HG03025 (cell line): ENCODE measurements at regions not wholly inside any gene's neighbourhood (a gene's known extent, or its start where the extent isn't known, plus 50 kb on each side); places are given as distances from the start of the nearest gene placed in this dataset.

Experiments
- ATAC-seq: cut with Tn5 transposase; IDR thresholded peaks from one replicate; pipeline ENCODE4 v1.9.1; 2021; ENCODE audit warnings: mild to moderate bottlenecking, moderate library complexity; ENCODE audit not compliant: unreplicated experiment, low FRiP score

DNA sequence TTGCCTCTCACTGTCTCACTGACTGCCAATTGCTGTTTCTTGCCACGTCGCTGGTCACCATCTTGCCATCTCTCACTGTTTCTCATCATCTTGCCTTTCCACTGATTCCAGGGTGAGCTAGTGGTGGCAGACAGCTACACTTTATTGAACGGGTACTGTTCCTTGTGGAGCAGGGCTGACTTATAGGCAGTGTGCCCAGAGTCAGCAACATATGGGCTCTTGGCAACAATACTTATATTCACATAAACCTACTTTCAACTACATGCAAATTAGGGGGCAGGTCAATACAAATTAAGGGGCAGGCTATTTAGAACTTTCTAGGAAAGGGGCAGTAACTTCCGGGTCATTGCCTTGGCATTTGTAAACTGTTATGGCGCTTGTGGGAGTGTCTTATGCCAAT is 186.2 kb upstream of the SYNDIG1 start:
- ATAC-seq = no peak

DNA sequence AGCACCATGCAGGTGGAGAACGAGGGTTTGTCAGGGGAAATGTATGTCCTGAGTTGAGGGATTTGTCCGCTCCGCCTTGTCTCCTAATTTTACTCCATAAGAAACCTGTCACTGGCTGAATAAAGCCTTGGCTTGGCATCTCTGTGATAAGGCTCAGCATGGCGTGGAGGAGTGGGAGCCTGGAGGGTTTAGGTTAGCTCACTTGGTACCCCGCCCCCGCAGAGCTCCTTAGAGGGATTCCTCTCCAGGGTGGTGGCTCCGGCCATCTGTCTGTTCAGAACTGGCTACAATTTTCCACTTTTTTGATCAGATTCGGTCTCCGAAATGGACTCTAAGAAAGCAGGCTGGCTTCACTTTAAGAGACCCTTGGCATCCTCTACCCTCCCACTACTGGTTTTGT is 192.2 kb upstream of the SYNDIG1 start:
- ATAC-seq = no peak

DNA sequence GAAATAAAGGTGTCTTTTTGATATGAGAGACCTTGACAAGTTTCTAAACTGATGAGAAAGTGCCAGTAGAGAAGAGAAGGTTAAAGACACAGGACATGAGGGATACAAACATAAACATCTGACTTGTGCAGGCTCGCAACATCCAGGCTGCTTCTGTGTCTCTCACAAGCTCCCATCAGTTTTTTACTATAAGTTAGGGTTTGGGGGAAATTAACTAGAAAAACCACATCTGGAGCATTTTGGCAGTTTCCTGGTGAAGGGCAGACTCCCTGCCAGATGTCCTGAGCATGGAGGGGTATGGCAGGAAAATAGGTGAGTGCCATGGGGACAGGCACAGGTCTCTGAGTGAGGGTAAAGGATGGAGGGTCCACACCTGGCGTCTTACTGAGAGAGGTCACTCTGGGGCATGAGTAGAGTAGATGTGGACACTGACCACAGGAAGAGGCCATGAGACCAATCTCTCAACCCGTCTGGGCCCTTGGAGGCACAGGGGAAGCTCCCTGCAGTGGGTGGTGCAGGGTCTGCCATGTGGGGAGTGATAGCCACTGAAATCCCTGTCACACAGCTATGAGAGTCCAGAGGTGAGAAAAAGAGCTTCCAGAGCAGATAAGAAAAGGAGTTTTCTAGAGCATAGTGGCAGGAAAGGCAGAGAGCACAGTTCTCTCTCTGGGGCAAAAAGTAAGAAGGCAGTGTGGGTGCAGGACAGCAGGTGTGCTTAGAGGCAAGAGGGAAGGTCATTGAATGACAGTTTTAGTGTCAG is 193.3 kb upstream of the SYNDIG1 start:
- ATAC-seq = no peak

DNA sequence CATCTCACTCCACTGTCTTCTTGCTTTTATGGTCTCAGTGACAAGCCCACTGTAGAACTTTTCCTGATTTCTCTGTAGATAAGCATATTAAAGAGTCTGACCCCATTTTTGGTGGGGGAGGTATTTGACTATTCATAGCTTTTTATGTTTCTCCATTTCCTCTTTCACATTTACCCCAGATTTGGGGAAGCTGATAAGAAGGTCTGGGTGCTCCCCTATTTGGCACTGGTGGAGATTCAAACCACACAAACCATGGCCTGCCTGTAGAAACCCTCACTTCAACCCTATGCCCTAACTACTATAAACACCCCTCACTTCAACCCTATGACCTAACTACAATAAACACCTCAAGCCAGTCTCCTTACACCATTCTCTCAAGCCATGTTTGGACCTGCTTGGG is 196.2 kb upstream of the SYNDIG1 start:
- ATAC-seq = no peak

DNA sequence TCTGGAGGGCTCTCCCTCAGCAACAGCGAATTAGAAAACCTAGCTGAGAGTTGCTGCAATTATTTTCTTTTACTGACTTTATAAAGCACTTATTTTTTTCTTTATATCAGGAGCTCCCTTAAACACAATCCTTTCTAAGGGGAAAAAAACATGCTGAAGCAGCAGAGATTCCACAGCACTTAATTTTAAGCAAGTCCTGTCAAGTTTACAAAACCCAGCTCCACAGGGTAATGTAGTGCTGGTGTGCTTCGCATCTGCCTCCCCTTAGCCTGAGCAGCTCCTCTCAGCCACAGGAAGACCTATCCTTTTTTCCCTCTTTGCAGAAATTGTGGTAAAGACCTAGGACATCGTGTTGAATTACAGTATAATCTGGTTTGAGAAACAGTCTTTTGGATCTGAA is 208.1 kb upstream of the SYNDIG1 start:
- ATAC-seq = no peak

DNA sequence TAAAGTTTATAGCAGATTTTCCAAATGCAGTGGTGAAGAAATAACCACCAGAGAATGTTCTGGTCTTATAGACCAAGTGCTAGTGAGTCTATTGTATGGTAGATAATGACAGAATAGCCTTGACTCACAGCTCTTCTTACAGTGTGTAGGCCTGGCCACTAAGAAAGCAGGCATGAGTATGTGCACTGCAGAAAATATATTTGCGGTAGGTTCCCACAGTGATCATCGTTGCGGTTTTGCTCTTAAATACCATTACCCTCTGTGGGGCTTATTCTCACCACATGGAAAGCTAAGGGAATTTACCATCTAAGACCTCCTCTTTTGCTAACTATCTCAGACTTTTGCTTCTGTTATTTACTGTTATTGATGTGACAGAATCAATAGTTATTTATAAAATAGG is 212.3 kb upstream of the SYNDIG1 start:
- ATAC-seq = no peak

DNA sequence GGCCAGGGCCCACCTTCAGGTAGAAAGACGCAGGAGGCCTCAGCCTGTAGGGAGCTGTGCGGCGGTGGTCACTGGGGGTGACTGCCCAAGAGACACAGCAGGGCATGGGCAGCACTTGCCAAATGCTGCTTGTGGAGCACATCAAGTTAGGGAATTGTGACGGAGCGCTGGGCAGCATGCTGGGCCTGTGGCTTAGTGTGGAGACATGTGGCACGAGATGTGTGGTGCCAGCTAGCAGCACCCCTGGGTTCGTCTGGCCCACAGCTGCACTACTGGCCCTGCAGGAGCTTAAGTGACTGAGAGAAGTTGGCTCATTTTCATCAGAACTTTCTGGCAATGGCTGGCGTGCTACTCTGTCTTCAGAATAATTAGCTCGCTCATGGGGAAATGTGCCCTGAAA is 213.1 kb upstream of the SYNDIG1 start:
- ATAC-seq = no peak

DNA sequence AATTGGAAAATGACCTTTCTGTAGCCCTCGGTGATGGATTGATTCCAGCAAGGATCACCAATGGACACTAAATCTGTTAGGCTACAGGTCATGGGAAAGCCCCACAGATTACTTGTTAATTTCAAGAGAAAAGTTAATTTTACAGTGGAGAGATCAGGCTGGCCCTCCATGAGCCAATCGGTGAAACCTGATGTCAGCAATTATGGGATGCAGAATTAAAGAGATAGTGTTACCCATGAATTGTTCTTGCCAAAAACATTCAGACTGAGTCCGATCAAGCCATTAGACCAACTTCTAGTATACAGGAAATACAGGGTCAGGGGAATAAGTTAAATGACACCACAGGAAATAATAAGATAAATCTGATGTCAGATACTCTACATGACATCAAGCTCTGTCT is 214.9 kb upstream of the SYNDIG1 start:
- no peak for ATAC-seq

DNA sequence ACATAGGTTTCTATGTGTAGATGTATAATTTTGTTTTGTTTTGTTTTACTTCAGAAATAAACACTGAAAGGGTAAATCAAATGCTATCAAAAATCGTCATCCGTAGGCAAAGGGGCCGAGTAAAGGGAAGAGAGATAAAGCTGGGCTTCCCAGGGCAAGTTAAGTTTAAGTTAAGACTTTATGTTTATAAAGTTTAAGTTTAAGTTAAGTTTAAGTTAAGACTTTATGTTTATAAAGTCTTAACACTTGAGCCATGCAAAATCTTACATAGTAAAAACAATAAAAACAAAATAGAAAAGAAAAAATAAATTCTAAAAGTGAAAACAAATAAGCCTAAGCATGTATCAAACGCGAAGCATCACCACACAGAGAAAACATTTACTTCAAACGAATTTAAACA is 216.1 kb upstream of the SYNDIG1 start:
- no peak for ATAC-seq

DNA sequence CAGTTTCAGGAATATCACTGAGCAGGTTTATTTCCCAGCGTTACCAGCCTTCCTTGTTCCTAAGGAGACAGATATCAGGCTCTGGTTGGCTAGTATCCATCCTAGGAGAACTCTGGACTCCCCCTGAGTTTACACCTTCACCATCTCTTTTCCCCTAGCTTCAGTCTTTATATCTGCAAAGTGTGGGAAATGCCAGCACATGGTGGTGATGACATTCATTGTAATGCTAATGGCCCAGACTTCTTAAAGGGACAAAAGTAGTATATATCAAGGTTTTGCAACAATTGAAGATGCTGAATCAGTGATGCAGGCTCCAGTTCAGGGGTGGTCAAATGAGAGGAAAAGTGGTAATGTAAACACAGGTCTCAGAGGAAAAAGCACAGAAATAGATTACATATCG is 224.3 kb upstream of the SYNDIG1 start:
- no peak for ATAC-seq

DNA sequence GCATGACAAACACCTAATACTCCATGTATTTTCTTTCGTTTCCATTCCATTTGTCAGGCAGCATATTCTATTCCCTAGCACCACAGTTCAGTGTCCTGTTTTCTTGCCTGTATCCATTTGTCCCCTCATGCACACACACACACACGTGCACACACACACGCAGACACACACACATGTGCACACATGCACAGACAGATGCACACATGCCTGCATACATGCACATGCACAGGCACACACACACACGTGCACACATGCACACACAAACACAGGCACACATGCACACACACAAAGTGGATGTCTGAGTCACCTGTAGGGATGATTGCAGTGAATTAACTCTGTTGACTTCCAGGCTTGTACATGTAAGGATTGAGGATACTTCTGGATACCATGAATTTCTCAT is 226.7 kb upstream of the SYNDIG1 start:
- no peak for ATAC-seq

DNA sequence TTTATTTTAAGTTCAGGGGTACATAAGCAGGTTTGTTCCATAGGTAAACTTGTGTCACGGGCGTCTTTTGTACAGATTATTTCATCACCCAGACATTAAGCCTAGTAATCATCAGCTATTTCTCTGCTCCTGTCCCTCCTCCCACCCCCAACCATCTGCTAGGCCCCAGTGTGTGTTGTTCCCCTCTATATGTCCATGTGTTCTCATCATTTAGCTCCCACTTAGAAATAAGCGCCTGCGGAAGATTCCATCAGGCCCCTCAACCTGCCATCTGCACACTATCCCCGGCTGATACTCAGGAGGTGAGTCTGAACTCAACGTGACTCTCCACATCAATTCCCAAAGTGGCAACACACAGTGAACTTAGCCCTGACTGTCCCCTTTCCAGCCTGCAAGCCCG is 228.0 kb upstream of the SYNDIG1 start:
- no peak for ATAC-seq

DNA sequence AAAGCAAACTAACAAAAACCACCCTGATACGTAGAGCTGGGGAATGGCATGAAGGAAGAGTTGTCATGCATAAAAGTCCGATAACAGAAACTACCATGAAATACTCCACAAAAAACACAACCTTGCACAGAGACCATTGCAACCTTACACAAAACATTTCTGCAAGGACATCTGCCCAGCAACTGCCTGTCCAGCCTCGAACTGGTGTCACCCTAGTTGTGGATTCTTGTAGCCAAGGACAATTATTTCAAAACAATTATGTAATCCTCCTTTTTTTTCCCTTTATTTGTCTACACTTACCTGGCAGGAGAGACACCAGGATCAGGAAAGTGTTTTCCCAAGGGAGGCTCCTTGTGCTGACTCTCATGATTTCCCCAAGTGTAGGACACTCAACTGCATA is 232.5 kb upstream of the SYNDIG1 start:
- no peak for ATAC-seq

DNA sequence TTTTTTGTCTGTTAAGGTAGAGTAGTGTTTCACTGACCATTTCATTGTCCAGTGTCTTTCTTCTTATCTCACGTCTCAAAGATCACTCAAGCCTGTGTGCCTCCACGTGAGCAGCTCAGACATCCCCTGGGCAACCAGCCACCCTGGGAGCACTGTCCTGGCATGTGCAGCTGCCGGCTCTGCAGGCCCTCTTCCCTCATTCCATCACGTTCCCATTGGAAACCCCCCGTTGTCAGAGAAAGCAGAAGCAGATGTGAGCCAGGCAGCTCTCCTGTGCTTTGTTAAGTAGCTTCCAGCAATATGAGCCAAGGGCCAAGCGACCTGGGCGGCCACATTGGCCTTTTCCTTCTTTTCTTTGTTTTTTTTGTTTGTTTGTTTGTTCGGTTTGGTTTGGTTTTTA is 233.2 kb upstream of the SYNDIG1 start:
- no peak for ATAC-seq

DNA sequence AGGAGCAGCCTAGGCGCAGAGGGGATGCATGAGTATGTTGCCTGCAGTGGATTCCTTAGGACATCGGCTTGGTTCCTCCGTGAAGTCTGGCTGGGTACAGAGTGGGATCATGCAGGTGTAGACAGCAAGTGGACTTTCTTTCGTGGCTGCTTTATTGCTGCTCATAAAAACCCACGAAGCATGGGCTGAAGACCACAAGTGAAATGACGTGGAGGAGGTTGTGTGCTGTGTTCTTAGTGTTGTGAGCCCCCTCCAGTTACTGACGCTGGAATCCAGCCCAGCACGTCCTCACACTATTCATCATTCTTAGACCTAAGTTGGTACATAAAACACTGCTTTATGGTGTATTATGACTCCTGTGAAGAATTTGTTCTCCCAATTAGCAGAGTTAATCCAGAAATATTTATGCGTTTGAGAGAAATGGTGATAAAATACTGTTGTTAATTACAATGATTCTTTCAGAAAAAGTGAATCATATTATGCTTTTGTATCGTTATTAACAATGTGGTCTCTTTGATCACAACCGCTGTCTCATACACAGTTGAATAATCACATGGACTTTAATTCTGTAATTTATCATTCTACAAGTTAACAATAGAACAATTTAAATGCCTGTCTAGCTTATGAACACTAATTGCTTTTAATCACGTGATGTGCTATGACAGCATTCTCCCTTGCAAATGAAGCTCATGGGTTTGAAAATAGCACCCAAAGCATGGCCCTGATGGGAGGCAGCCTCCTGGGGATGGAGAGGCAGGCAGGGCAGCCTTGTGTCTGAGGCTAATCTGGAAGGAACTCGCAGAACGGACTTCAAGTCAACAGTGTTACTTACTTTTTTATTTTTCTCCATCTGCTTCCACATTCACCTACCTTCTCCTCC is 233.9 kb upstream of the SYNDIG1 start:
- no peak for ATAC-seq

DNA sequence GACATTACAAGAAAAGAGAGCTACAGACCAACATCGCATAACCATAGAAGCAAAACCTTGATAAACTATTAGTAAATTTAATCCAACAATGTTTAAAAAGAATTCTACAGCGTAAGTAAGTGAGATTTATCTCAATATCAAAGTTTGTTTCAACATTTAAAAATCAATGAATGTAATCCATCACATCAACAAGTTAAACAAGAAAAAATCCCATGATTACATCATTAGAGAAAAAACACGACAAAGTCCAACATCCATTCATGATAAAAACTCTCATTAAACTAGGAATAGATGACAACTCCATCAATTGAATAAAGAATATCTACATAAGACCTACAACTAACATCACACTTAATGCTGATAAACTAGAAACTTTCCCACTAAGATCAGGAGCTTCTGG is 239.0 kb upstream of the GGTLC1 start:
- no peak for ATAC-seq

DNA sequence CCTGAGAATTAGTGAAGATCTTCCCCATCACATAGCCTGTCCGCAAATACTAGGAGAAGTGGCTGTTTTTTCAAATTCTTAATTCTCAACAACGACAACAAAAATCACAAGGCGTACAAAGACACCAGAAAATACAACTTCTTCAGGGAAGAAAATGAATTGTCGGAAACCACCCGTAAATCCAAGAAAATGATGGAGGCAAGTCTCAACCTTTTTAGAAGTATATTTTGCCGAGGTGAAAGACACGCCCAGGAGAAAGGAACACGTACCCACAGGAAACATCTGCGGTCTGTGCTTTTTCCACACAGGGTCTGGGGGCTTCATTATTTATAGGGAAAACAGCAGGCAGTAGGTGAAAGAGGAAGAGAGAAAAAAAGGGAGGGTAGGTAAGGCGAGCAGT is 223.9 kb upstream of the GGTLC1 start:
- no peak for ATAC-seq

DNA sequence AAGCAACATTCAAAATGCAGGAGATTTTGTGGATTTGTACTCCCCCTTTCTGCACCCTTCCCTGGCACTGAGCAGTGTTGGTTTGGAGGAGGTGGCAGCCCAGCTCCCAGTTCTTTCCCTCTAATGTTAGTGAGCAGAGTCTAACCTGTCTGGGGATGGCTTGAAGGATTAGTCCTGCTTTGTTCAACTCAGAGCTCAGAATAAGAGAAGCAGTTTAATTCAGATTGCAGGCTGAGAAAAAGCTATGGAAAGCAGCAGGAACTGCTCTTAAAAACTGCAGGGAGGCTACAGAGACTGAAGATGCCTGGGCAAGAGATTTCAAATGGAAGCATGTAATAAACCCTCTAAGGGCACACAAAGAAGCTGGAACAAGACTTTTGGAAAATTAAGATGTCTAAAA is 223.4 kb upstream of the GGTLC1 start:
- ATAC-seq = no peak

DNA sequence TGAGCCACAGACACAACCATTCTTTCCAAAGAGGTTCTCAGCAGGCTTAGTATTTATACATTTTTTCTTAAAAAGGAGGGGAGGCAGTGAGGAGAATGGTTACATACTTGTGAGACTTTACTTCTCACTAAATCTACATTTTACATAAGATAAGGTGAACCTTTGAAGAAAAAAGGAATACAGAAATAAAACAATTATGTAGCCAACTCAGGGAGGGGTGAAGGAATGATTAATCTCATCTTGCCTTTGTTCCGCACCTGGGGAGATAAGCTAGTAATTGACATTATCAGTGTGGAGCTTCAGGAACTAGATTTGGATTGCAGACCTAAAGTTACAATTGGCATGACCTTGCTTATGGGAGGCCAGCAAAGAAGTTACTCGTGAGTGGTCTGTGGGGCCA is 221.8 kb upstream of the GGTLC1 start:
- ATAC-seq = no peak

DNA sequence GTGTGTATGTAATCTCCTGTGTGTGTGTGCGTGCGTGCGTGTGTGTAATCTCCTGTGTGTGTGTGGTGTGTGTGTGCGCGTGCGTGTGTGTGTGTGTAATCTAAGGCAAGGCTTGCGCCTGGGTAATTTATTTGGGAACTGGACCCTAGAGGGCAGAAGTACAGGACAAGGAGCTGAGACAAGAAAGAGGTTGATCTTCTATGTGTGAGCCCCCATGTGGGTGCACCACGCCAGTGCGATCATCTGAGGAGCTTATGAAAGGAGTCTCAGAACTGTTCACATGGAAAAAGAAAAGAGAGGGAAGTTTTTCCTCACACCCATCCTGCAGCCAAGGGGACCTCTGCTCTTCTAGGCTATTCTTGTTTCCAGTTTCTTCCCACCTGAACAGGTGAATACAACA is 220.1 kb upstream of the GGTLC1 start:
- ATAC-seq = no peak

DNA sequence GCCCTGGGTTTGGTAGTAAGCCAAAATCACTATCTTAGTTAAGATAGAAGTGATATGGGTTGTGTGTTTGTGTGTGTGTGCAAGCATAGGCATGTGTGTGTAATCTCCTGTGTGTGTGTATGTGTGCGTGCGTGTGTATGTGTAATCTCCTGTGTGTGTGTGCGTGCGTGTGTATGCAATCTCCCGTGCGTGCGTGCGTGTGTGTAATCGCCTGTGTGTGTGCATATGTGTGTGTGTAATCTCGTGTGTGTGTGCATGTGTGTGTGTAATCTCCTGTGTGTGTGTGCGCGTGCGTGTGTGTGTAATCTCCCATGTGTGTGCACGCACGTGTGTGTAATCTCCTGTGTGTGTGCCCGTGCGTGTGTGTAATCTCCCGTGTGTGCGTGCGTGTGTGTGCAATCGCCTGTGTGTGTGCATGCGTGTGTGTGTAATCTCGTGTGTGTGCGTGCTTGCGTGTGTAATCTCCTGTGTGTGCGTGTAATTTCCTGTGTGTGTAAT is 219.3 kb upstream of the GGTLC1 start:
- no peak for ATAC-seq

DNA sequence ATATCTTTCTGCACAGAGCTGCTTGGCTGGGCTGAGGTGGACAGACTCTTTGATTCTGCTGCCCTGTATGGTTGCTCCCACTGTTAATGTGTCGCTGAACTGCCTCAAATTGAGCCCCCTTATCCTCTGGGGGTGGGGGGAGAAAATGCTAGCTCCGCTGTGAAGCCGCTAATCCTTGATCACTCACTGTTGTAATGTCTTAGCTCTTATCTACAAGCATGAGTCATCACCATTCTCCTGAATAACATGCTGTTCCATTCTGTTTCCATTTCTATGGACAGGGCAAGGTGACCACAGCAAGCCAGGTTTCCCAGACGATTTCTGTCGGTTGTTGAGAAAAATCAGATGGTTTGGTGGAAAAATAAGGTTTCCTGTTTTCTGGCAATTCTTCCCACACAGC is 218.4 kb upstream of the GGTLC1 start:
- ATAC-seq = no peak
